NCI-H1048 (cell line): ENCODE measurements at regions not wholly inside any gene's neighbourhood (a gene's known extent, or its start where the extent isn't known, plus 50 kb on each side); places are given as distances from the start of the nearest gene placed in this dataset.
A peak's percentile ranks its signal among the peaks of the same experiment; 100 is the strongest.

ENCODE experiments used
- DNase-seq: peaks from one replicate; lab custom pipeline; 2025; lab: John Stamatoyannopoulos, UW

DNA sequence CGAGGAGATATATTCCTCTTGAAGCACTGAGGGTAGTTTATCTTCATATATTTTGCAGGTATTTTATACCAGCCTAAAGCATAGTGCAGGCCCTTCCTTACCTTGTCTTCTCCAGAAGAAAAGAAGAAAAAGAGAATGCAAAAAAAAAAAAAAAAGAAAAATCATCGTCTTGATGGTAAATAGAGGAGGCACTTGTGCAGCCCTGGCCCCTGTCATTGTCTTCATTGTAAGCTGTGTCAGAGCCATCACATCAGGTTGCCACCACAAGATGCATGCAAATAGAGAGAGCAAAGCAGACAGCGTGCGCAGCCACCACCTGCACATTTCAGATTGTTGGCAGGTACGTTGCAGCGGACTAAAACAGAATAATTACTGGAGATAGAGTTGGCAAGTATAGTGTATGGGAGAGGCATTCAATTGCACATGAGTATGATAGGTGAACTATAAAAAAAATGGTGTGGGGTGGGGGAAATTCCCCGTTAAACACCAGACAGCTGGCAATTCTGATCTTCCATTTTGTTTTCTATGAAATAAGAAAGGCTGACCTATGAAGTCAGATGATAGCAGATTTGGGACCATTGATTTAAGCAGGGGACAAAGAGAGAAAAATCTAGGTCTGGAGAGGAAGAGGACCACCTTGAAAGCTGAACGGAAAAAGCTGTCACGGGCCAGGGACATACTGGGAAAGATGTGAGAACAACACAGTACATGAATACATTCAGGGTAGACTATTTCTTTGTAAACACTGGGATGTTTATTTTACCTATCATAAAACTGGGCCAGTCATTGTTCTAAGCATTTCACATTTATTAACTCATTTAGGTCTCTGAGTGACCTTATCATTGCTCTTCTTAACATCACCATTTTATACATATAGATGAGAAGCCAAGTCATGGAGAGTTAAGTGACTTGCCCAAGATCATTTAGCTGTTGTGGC lies 306.3 kb upstream of the SP8 start:
- DNase-seq: no peak

DNA sequence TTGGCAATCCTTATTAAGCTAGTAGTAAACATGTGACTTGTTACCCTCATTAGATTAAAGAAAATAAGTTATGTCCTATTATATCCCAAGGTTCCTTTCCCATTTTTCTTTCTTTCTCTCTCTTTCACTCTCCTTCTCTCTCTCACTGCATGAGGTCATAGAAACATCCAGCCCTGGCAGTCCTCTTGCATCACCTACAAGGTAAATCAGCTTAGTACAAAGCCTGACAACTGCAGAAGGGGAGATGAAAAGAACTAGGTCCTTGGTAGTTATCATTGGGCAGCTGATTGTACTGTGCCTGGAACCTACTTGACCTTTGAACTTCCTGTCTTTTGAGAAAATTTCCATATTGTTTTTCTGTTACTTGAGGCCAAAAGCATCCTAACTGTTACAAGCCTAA lies 307.9 kb upstream of the SP8 start:
- no peak for DNase-seq

DNA sequence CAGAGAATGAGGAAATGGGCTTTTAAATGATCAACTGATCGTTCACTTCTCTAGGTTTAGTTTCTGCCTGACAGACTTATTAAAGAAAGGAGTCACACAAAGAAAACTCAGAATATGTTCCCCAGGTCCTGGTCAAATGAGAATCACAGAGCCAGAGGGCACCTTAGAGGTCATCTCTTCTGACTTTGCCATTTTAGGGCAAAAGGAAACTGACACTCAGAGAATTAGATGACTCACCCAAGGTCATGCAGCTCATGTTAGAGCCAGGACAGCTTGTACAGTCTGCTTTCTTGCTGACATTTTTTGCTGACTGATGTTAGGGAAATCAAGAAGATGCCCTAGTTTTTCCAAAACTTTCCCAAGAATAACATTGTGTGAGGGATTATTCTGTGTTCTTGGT lies 312.7 kb upstream of the SP8 start:
- no peak for DNase-seq

DNA sequence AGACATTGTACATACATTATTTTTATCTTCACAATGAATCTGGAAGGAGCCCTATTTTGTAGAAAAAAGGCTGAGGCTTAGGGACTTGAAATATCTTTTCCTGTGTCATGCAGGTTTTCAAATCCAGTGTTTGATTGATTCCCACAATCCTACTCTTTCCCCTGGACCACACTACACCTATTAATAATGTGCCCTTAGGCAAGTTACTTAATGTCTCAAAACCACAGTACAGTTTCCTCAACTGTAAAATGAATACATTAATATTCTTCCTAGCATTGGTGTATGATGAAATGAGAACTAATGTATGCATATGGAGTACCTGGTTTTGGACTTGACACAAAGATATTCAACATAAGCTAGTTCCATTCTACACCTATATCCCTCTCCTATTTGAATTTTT lies 313.3 kb upstream of the SP8 start:
- DNase-seq: no peak

DNA sequence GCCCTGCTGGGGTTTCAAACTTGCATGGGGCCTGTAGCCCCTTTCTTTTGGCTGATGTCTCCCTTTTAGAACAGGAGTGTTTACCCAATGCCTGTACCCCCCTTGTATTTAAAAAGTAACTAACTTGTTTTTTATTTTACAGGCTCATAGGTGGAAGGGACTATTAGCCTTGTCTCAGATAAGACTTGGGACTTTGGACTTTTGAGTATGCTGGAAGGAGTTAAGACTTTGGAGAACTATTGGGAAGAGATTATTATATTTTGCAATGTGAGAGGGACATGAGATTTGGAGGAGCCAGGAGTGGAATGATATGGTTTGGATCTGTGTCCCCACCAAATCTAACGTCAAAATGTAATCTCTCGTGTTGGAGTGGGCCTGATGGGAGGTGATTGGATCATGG lies 314.9 kb upstream of the SP8 start:
- DNase-seq: no peak

DNA sequence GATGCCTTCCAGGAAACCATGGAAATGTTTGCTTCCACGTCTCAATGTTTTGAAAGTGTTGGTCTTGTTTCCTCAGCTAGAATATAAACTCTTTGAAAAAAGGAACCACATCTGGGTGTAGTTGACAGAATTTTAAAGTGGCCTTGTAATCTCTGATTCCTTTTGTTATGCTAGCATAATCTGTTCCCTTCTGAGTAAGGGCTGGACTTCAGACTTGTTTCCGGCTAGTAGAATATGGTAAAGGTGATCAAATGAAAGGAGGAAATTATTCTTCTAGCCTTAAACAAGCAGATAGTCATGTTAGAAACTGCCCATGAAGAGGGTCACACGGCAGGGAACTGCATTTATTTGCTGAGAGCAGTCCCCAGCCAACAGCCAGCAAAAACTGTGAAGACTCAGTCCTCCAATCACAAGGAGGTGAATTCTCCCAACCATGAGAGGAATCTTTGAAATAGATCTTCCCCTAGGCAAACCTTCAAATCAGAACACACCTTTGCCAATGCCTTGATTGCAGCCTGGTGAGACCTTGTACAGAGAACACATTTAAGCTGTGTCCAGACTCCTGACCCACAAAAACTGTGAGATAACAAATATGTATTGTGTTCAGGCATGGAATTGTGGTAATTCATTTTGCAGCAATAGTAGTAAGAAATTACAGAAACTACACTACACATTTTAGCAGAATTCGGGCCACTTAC lies 316.9 kb upstream of the SP8 start:
- no peak for DNase-seq

DNA sequence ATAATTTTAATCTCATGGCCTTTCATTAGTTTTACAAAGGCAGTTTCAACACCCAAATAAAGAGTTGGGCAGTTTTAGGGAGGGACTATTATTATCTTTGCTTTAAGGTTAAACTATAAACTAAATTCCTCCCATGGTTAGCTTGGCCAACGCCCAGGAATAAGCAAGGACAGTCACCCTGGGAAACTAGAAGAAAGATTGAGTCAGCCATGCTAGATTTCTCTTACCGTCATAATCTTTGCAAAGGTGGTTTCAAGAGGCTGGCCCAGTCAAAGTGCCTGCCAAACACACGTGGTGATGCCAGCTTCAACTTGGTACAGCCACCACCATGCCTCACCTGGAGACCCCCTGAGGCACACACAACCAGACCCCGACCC lies 317.4 kb upstream of the SP8 start:
- no peak for DNase-seq

DNA sequence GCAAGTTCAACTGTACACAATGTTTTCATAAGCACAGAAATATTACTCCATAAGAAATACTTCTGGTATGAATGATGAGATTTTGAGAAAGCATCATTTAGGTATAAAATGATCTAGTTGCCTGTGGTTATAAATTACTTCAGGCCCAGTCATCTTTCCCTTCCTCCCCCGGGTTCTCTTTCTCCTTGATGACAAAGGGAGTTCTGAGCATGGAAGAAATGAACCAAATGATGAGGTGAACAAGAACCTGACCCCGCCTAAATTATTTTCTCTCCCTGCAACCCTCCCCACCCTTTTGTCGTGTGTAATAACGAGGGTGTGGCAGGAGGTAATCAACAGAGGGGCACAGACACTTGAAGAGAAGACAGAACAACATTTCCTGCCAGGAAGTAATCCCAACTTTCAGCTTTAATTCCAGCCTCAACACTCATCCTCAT lies 319.6 kb upstream of the SP8 start:
- no peak for DNase-seq

DNA sequence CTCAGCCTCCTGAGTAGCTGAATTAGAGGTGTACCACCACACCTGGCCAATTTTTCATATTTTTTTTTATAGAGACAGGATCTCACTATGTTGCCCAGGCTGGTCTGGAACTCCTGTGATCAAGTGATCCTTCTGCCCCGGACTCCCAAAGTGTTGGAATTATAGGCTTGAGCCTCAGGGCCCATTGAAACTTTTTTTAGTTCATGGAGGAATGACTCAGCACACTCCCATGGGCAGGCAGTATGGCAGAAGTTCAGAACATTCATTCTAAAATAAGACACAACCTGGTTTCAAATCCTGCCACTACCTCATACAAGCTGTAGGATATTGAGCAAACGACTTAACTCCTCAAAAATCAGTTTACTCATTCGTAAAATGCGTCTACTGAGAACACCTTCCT lies 320.4 kb upstream of the SP8 start:
- DNase-seq: no peak

DNA sequence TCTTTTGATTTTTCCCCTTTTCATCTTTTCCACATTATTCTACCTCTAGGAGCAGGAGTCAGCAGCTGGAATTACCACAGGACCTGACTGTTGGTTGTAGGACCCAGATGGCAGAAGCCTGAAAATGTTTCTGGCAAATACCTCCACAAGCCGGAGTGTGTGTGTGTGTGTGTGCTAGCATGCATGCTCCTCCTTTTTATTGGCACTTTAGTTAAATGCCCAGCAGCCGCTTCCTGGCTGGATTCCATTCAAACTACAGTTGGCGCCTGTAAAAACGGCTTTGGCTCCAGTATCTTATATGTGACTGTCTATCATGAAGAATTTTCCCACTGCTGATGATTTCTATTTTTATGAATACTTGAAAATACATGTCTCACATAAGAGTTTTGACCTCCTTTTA lies 319.7 kb upstream of the SP4 start:
- peak; percentile 39 for DNase-seq

DNA sequence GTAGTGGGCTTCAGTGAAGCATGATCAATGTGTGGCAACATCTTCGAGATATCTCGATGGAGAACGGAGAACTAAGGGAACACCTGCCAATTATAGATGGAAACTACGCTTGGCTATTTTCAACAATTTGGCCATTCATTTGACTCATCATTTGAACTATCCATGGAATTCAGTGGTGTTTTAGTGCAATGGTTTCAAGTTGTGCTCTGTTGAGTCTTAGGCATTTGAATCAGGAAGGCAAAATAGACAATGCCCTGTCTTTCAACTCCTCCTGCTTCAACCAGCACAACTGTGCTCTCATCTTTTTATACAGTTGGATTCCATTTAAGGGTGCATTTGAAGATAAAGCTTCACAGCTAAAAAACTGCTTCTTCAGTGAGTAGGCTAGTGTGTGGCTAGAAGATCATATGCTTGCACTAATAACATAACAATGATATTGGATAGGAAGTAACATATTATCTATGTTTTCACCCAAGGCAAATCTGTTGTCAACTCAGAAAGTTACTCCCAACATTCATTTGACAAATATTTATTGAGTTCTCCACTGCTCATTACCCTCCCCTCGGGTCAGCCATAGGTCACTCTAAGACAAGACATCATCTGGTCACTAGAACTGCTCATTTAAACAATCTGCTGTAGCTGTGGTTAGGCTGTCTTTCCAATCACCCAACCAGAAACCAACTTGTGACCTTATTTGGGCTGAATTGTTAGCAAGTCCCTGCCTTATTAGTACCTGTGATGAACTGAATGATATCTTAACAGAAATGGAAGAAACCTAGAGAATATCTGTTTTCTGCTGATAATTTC lies 314.1 kb upstream of the SP4 start:
- DNase-seq: no peak

DNA sequence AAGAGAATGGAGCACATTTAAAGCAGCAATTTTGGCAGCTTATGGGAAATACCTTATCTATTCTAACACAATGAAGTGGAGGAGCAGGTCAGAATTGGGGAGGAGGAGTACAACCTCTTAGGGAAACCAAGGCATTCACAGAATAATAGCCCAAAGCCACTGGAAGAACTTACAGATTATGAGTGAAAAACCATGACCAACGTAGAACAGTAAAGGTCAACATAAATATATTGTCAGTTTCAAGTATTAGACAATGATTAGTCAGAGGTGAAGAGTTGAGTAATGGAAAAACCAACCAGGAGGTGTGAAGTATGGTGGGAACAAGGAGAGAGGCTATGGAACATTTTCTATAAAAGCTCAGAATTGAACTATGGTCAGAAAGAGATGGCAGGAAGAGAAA lies 304.3 kb upstream of the SP4 start:
- no peak for DNase-seq

DNA sequence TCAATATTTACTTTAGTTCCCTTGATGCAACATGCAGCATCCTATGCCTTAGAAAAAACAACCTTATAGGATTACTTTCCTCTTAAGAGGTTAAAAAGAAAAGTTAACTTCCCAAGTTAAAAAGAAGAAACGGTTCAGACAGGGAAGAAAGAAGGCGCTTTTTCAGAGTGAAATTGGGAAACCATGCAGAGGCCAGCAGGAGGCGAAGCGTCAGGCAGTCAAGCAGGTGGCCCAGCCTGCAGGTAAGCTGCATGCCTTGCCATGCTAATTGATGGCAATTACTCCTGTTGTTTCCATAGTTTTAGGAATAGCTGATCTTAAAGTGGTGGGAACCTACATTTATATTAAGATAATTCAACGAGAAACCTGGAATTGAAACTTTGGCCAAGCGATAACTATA lies 302.6 kb upstream of the SP4 start:
- no peak for DNase-seq

DNA sequence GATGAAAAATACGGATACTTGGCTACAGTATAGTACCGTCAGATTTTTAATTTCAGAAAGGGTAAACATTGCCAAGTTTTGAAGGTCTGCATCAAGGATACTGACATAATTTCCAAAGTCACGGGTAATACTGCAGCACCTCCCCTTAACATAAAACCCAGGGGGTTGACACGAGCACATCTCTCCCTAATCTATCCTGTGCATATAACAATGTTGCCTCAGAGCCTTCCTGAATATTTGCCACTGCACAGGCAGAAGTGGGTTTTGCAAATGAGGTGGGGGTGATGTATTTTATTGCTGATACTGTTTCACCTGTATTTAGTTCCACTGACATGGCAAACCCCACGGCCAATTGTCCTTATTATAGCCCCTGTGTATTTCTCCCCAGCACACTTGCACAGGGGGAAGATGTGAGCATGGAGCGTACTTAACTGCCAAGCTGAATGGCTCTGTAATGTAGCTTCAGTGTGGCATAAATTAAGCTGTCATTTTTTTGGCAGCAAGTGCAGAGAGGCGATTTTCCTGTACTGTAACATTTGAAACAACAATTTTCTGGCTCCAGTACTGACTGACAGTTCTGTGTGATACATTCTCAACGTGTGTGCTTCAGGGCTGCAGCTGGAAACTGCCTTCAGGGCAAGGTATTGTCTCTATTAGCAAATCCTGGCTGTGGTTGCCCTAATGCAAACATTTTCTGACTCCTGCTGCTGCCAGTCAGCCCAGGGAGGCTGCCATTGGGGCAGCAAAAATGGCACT lies 299.6 kb upstream of the SP4 start:
- peak; percentile 50 for DNase-seq

DNA sequence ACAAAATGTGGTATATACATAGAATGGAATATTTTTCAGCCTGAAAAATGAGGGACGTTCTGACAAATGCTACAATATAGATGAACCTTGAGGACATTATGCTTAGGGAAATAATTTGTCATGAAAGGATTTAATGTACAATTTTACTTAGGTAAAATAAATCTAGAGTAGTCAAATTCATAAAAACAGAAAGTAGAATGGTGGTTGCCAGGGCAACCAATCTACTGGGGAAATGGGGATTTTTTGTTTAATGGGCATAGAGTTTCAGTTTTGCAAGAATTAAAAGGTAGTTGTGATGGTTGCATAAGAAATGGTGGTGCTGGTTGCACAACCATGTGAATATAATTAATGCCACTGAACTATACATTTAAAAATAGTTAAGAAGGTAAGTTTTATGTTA lies 296.0 kb upstream of the SP4 start:
- DNase-seq: no peak

DNA sequence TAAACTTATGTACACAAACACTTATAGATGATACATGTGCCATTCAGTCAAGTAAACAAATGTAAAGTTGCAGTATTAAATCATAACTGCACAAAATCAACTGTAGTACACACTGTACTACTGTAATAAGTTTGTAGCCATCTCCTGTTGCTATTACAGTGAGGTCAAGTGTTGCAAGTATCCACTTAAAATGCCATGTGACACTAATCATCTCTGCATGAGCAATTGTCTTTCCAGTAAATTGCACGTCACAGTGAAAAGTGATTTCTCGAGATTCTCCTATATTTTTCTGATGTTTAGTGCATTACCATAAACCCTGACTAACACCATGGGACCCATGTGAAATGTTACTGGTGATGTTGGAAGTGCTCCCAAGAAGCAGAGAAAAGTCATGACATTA lies 293.3 kb upstream of the SP4 start:
- no peak for DNase-seq

DNA sequence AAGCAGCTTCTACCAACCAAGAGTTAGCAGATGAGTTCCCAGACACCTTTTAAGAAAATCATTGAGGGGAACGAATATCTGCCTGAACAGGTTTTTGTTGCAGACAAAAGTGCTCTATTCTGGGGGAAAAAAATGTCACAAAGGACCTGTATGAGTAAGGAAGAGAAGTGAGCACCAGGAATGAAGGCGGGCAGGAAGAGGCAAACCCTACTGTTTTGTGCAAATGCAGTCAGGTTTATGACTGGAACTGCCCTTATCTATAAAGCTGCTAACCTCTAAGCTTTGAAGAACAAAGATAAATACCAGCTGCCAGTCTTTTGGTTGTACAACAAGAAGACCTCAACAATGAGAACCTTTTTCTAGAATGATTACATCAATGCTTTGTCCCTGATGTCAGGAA lies 292.4 kb upstream of the SP4 start:
- no peak for DNase-seq

DNA sequence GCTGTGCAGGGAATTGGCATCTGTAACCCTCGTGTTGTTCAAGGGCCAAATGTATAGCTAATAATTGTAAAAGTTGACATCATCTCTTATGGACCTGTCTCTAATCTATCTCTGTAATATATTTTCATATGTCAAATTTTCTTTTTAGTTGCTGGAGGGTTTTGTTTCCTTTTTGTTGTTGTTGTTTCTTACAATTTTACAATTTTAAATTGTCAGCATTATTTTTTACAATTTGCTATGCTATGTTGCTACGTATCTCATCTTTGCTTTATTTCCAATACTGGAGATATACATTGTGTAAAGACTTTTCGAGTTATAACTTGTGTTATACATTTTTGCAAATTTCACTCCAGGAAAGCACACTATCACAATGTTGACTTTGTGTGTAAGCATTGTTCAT lies 290.2 kb upstream of the SP4 start:
- DNase-seq: no peak

DNA sequence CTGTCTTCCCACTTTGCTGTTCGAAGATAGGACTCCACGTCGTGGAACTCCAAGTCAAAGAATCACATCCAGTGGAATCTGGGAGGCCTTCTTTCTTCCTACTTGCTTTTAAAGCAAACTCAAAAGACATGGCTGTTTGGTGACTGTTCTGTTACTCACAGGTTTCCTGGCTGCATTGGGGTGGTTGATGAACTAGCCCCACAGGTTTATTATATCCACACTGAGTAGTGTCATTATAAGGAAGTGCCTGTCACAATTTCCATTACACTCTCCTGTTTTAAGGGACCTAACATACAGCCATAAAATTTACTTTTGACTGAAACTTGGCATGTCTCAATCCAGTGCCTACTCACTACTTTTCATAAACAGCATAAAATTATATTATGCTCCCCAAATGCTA lies 287.3 kb upstream of the SP4 start:
- DNase-seq: no peak

DNA sequence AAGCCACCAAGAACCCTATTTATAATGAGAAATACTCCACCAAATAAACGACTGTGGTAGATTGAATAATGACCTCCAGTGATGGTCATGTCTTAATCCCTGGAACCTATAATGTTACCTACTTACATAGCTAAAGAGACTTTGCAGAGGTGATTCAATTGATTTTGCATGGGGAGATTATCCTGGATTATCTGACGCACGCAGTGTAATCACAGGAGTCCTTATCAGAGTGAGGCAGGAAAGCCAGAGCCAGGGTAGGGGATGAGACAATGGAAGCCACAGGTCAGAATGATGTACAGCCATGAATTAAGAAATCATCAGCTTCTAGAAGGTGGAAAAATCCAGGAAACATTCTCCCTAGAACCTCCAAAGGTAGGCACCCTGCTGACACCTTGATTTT lies 286.4 kb upstream of the SP4 start:
- no peak for DNase-seq

DNA sequence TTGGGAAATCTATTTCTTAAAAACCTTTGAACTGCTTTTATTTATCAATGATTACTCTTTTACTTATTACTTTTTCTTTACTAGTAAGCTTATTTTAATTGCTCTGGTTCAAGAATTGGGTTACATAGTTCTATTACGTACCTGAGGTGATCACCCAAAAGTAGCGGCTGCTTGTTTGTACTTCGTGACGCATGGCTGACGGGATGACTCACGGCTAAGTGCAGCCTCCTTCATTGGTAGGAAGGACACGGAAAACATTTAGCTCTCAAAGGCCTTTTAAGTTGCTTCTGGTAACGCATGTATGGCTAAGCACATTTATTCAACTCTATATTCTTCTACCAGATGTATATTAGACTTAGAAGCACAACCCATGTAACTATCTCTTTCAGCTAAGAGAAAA lies 285.8 kb upstream of the SP4 start:
- no peak for DNase-seq
